HCT116 (cell line): ENCODE measurements at regions not wholly inside any gene's neighbourhood (a gene's known extent, or its start where the extent isn't known, plus 50 kb on each side); places are given as distances from the start of the nearest gene placed in this dataset.

Source experiments
- ATAC-seq: fragments of 200-7000 bp; cut with Tn5 transposase; 2 replicates; pipeline ENCODE4 v1.9.1; 2020; ENCODE audit warnings: mild to moderate bottlenecking, moderate library complexity
- BruUV-seq: library from RNA; stranded (reverse); fragments of 400-500 nt; replicated peaks from 2 replicates; lab custom pipeline; 2021; lab: Mats Ljungman, UMichigan
- CTCF ChIA-PET: fragments of 300-600 bp; sonication (Branson Sonifier 250); formaldehyde crosslinking; loops from one replicate; lab custom pipeline; 2021; ENCODE audit warnings: antibody characterized with exemption; lab: Charles Lee
- POLR2A ChIA-PET: fragments of 300-600, 350-600 bp; sonication (Branson Sonifier 250); formaldehyde crosslinking; loops from one replicate; lab custom pipeline; 2021; ENCODE audit warnings: antibody characterized with exemption; lab: Charles Lee
- RAD21 ChIA-PET, 2 experiments: fragments of 300-600 bp; sonication (Branson Sonifier 250); formaldehyde crosslinking; loops; one replicate each; lab custom pipeline; 2023; ENCODE audit warnings: low total read pairs in 2 of 2; ENCODE audit not compliant: uncharacterized antibody in 2 of 2, unreplicated experiment in 2 of 2, low non-redundant PET in 1 of 2; lab: Charles Lee
- DNase-seq: peaks from one replicate; pipeline ENCODE4 v3.0.0-alpha.2; 2010; ENCODE audit warnings: low read depth, low spot score
- H2AFZ ChIP-seq: fragments of 200-600 bp; shearing (Covaris generic), sonication (generic); 2 replicates; pipeline ENCODE4 v1.6.1; 2017; ENCODE audit warnings: low read depth, mixed run types, mixed read lengths, antibody characterized with exemption, low read length; ENCODE audit not compliant: poor library complexity, severe bottlenecking
- H3K27ac ChIP-seq: 2 replicates; pipeline ENCODE4 v1.5.1; 2012; ENCODE audit warnings: low read depth, low read length
- H3K27me3 ChIP-seq: fragments of 200-600 bp; sonication (generic); 2 replicates; pipeline ENCODE4 v1.6.1; 2016; ENCODE audit warnings: mixed run types, low read length, mixed read lengths; ENCODE audit not compliant: insufficient read depth
- H3K36me3 ChIP-seq, 2 experiments: fragments of 200-500 bp in 1 of 2; fragments of 200-600 bp in 1 of 2; sonication (Bioruptor generic) in 1 of 2; sonication (generic) in 1 of 2; 2 replicates each; pipeline versions ENCODE4 v1.5.1 to v1.6.1; 2014 to 2016; ENCODE audit warnings: low read length in 2 of 2, inconsistent platforms in 1 of 2, mixed read lengths in 1 of 2, mixed run types in 1 of 2; ENCODE audit not compliant: insufficient read depth in 2 of 2, control insufficient read depth in 1 of 2
- H3K4me1 ChIP-seq, 2 experiments: fragments of 200-600 bp in 1 of 2; sonication (generic) in 1 of 2; 2 replicates each; pipeline versions ENCODE4 v1.5.1 to v1.6.1; 2012 to 2017; ENCODE audit warnings: low read length in 2 of 2, inconsistent platforms in 1 of 2, mild to moderate bottlenecking in 1 of 2, mixed read lengths in 1 of 2, mixed run types in 1 of 2, moderate library complexity in 1 of 2; ENCODE audit not compliant: insufficient read depth in 2 of 2, control insufficient read depth in 1 of 2
- H3K4me2 ChIP-seq: fragments of 200-600 bp; sonication (generic); 2 replicates; pipeline ENCODE4 v1.6.1; 2017; ENCODE audit warnings: mixed run types, low read length, mixed read lengths
- H3K4me3 ChIP-seq, 2 experiments: fragments of 200-600 bp in 1 of 2; sonication (generic) in 1 of 2; replicated peaks in 1 of 2; 2 replicates each; pipeline ENCODE4 v1.5.1; 2011 to 2016; ENCODE audit warnings: low read length in 2 of 2, control low read depth in 1 of 2, low read depth in 1 of 2, mild to moderate bottlenecking in 1 of 2, mixed read lengths in 1 of 2, mixed run types in 1 of 2
- H3K79me2 ChIP-seq: fragments of 200-600 bp; sonication (generic); 2 replicates; pipeline ENCODE4 v1.6.1; 2017; ENCODE audit warnings: mild to moderate bottlenecking, mixed run types, low read length, moderate library complexity, mixed read lengths; ENCODE audit not compliant: insufficient read depth
- H3K9ac ChIP-seq: fragments of 200-600 bp; sonication (generic); 2 replicates; pipeline ENCODE4 v1.6.1; 2016; ENCODE audit warnings: low read length, mixed read lengths
- H3K9me2 ChIP-seq: fragments of 200-600 bp; sonication (generic), shearing (Covaris generic); 2 replicates; pipeline ENCODE4 v1.6.1; 2017; ENCODE audit warnings: mixed run types, mild to moderate bottlenecking, moderate library complexity; ENCODE audit not compliant: insufficient read depth
- H3K9me3 ChIP-seq, 2 experiments: fragments of 200-500 bp in 1 of 2; fragments of 200-600 bp in 1 of 2; sonication (Bioruptor generic) in 1 of 2; sonication (generic) in 1 of 2; 2 replicates each; pipeline ENCODE4 v1.6.1; 2014 to 2017; ENCODE audit warnings: low read length in 2 of 2, mixed read lengths in 2 of 2, inconsistent platforms in 1 of 2, low read depth in 1 of 2, mild to moderate bottlenecking in 1 of 2, mixed run types in 1 of 2, moderate library complexity in 1 of 2; ENCODE audit not compliant: control insufficient read depth in 1 of 2, insufficient read depth in 1 of 2
- H4K20me1 ChIP-seq: fragments of 200-600 bp; sonication (generic), shearing (Covaris generic); 2 replicates; pipeline ENCODE4 v1.6.1; 2017; ENCODE audit warnings: mixed run types, mild to moderate bottlenecking, moderate library complexity; ENCODE audit not compliant: insufficient read depth
- CBX3 ChIP-seq: IDR thresholded peaks from 2 replicates; pipeline ENCODE4 v1.6.1; 2012; ENCODE audit warnings: low read depth
- CTCF ChIP-seq, 3 experiments: fragments of 200-600 bp in 1 of 3; sonication (generic) in 1 of 3; IDR thresholded peaks in 2 of 3; conservative IDR thresholded peaks in 1 of 3; 2 replicates each; pipeline ENCODE4 v1.5.1; 2012 to 2017; ENCODE audit warnings: low read depth in 2 of 3, low read length in 2 of 3, antibody characterized with exemption in 1 of 3, borderline replicate concordance in 1 of 3, control low read depth in 1 of 3, mild to moderate bottlenecking in 1 of 3, mixed read lengths in 1 of 3, mixed run types in 1 of 3, moderate library complexity in 1 of 3; ENCODE audit not compliant: insufficient read depth in 1 of 3
- EGR1 ChIP-seq: IDR thresholded peaks from 2 replicates; pipeline ENCODE4 v1.6.1; 2012; ENCODE audit warnings: low read depth
- EZH2phosphoT487 ChIP-seq: fragments of 200-600 bp; IDR thresholded peaks from 2 replicates; pipeline ENCODE4 v1.6.1; 2018; ENCODE audit warnings: antibody characterized with exemption, borderline replicate concordance
- FOSL1 ChIP-seq: IDR thresholded peaks from 2 replicates; pipeline ENCODE4 v1.6.1; 2012; ENCODE audit warnings: low read depth
- JUND ChIP-seq: IDR thresholded peaks from 2 replicates; pipeline ENCODE4 v1.6.1; 2012
- MAX ChIP-seq: IDR thresholded peaks from 2 replicates; pipeline ENCODE4 v1.6.1; 2012
- POLR2A ChIP-seq: IDR thresholded peaks from 2 replicates; pipeline ENCODE4 v1.7.0; 2011; ENCODE audit warnings: borderline replicate concordance; ENCODE audit not compliant: insufficient read depth, insufficient read length; ENCODE audit errors: extremely low read depth
- POLR2AphosphoS5 ChIP-seq: IDR thresholded peaks from 2 replicates; pipeline ENCODE4 v1.6.1; 2011; ENCODE audit warnings: mild to moderate bottlenecking, low read depth, low read length, moderate library complexity
- RAD21 ChIP-seq: IDR thresholded peaks from 2 replicates; pipeline ENCODE4 v1.6.1; 2012; ENCODE audit warnings: low read depth, mild to moderate bottlenecking
- SIN3A ChIP-seq: IDR thresholded peaks from 2 replicates; pipeline ENCODE4 v1.6.1; 2012; ENCODE audit warnings: low read depth
- SP1 ChIP-seq: IDR thresholded peaks from 2 replicates; pipeline ENCODE4 v1.6.1; 2012; ENCODE audit warnings: low read depth
- SRF ChIP-seq: IDR thresholded peaks from 2 replicates; pipeline ENCODE4 v1.6.1; 2012; ENCODE audit warnings: low read depth
- TCF7L2 ChIP-seq: IDR thresholded peaks from 2 replicates; pipeline ENCODE4 v1.7.0; 2011; ENCODE audit warnings: borderline replicate concordance, inconsistent platforms; ENCODE audit not compliant: insufficient read depth, insufficient read length; ENCODE audit errors: extremely low read depth
- YY1 ChIP-seq: IDR thresholded peaks from 2 replicates; pipeline ENCODE4 v1.6.1; 2011; ENCODE audit warnings: low read length, low read depth, moderate library complexity, mild to moderate bottlenecking; ENCODE audit not compliant: insufficient replicate concordance; ENCODE audit errors: extremely low read depth
- ZNF274 ChIP-seq: fragments of 200-500 bp; sonication (Bioruptor generic); IDR thresholded peaks from 2 replicates; pipeline ENCODE4 v1.6.1; 2014; ENCODE audit warnings: mild to moderate bottlenecking, low read depth, low read length, inconsistent platforms
- intact Hi-C: fragments of 100-400 bp; cut with micrococcal nuclease; formaldehyde crosslinking; loops from 2 replicates; pipeline ENCODE4 v1.10.0; 2022

GRCh38 chr5:92568522-92568921, 1012.5 kb downstream of the NR2F1-AS1 start:
- Histone ChIP-seq H3K27ac (no peak overlapping the region), H3K36me3 (no peaks in the 10 kb centered on the region), H3K79me2 (no peaks in the 10 kb centered on the region), H4K20me1 (no peaks in the 10 kb centered on the region), H3K4me3 (no peak overlapping the region), H3K27me3 (no peaks in the 10 kb centered on the region), H3K4me1 (peaks cover 0 to 4% of the 10 kb centered on the region in 2 experiments; a peak in 1 of 4 replicates)
- CTCF ChIA-PET: no interaction called here
- RAD21 ChIA-PET: interaction anchor here in 1 of 2 experiments (0.7 kb wide), 1 partner anchor 8 kb away, joined by 3 read pairs; no protein-coding TSS in a partner anchor
- ATAC-seq: no peak
- intact Hi-C loops: no loop called here
- TF ChIP-seq CBX3 (no peak), TCF7L2 (no peak), SIN3A (no peak), SRF (no peak), EZH2phosphoT487 (no peak), ZNF274 (no peak), EGR1 (no peak), JUND (no peak), POLR2A (no peak), RAD21 (no peak), SP1 (no peak), FOSL1 (no peak), YY1 (no peak), POLR2AphosphoS5 (no peak), CTCF (IDR thresholded peaks at IDR 0.05 in 2 of 3, conservative IDR thresholded peaks at IDR 0.05 in 1 of 3; ENCODE audit: borderline replicate concordance in 1 of 3, insufficient read depth in 1 of 3, low read depth in 2 of 3, low read length in 2 of 3) (no peak), MAX (no peak)
- TF ChIP-seq, all 23 proteins: peak for 0
- no peaks in the 10 kb centered on the region for H3K9me2 ChIP-seq
- DNase-seq: no peak
- H3K4me2 ChIP-seq: no peak overlapping the region
- no TSS peak for BruUV-seq
- POLR2A ChIA-PET: interaction anchor here (1.4 kb wide), 1 partner anchor 8 kb away, joined by 3 read pairs; no protein-coding TSS in a partner anchor
- H3K9ac ChIP-seq: no peak overlapping the region
- no peak overlapping the region for H2AFZ ChIP-seq
- H3K9me3 ChIP-seq: no peaks in the 10 kb centered on the region
